ENCODE measurements at regions not wholly inside any gene's neighbourhood (a gene's known extent, or its start where the extent isn't known, plus 50 kb on each side); places are given as distances from the start of the nearest gene placed in this dataset.

GRCh38 chrX:121307449-121307848, 260.0 kb downstream of the GLUD2 start:
- Histone ChIP-seq H3K27ac (no peak overlapping the region), H3K36me3 (no peaks in the 10 kb centered on the region), H3K4me3 (no peak overlapping the region), H3K4me1 (no peaks in the 10 kb centered on the region), H3K9me3 (no peaks in the 10 kb centered on the region), H3K27me3 (replicated peaks in 1 of 7) (no peaks in the 10 kb centered on the region)
- intact Hi-C loops (cut with DNase I; ENCODE audit: low total_unique reads) = no loop called here
- DNase-seq = no peak
- TF ChIP-seq POLR2AphosphoS5 (IDR thresholded peaks at IDR 0.05) = no peak
- no peak for TF ChIP-seq CTCF (IDR thresholded peaks at IDR 0.05 in 8 of 11, conservative IDR thresholded peaks at IDR 0.05 in 3 of 11)
- TF ChIP-seq POLR2A (IDR thresholded peaks at IDR 0.05) = no peak
- WGBS, 5 donors = 58 to 85% (median 74%) methylated on average over 3 of the region's 3 CpGs

GRCh38 chrX:121308276-121308805, 260.9 kb downstream of the GLUD2 start:
- TF ChIP-seq POLR2AphosphoS5 (IDR thresholded peaks at IDR 0.05) (no peak), CTCF (IDR thresholded peaks at IDR 0.05 in 8 of 11, conservative IDR thresholded peaks at IDR 0.05 in 3 of 11) (peak in 1 of 11 experiments; percentile 15)
- Histone ChIP-seq H3K4me3 (no peak overlapping the region), H3K27me3 (replicated peaks in 1 of 7) (no peaks in the 10 kb centered on the region), H3K27ac (no peak overlapping the region), H3K9me3 (no peaks in the 10 kb centered on the region), H3K4me1 (no peaks in the 10 kb centered on the region), H3K36me3 (no peaks in the 10 kb centered on the region)
- WGBS, 5 donors = 14 to 23% (median 18%) methylated on average over 2 to 3 of the region's 3 CpGs
- intact Hi-C loops (cut with DNase I; ENCODE audit: low total_unique reads) = no loop called here
- DNase-seq = no peak

DNA sequence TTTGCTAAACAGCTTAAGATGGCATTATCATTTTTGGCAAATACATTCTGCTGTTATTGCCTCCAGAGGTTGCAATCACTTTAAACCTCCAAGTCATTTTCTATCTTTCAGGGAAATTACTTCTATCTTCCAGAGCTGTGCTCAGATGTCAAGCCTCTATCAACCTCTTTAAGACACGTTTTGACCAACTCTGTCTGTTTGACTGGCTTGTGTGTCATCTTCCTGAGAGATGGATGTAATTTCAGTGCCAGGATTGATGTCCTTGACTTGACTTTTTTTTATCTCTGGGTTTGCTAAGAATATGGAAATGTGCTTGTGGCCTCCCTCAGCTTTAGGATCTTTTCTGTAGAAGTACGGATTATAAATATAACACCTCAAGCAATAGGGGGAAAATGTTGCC, 263.4 kb downstream of the GLUD2 start:
- intact Hi-C loops (cut with DNase I; ENCODE audit: low total_unique reads) = no loop called here
- Histone ChIP-seq H3K27me3 (replicated peaks in 1 of 7) (no peaks in the 10 kb centered on the region), H3K36me3 (no peaks in the 10 kb centered on the region), H3K27ac (no peak overlapping the region), H3K4me1 (no peaks in the 10 kb centered on the region), H3K4me3 (no peak overlapping the region), H3K9me3 (no peaks in the 10 kb centered on the region)
- no peak for TF ChIP-seq POLR2A (IDR thresholded peaks at IDR 0.05)
- TF ChIP-seq POLR2AphosphoS5 (IDR thresholded peaks at IDR 0.05) = no peak
- no peak for TF ChIP-seq CTCF (IDR thresholded peaks at IDR 0.05 in 8 of 11, conservative IDR thresholded peaks at IDR 0.05 in 3 of 11)
- WGBS, 5 donors = 38 to 71% (median 61%) methylated on average over 2 of the region's 2 CpGs
- no peak for DNase-seq

GRCh38 chrX:121320441-121320840, 273.0 kb downstream of the GLUD2 start:
- Histone ChIP-seq H3K4me3 (no peak overlapping the region), H3K4me1 (no peaks in the 10 kb centered on the region), H3K27me3 (replicated peaks in 1 of 7) (no peaks in the 10 kb centered on the region), H3K9me3 (no peaks in the 10 kb centered on the region), H3K27ac (no peak overlapping the region), H3K36me3 (no peaks in the 10 kb centered on the region)
- TF ChIP-seq POLR2A (IDR thresholded peaks at IDR 0.05) (no peak), POLR2AphosphoS5 (IDR thresholded peaks at IDR 0.05) (no peak), CTCF (IDR thresholded peaks at IDR 0.05 in 8 of 11, conservative IDR thresholded peaks at IDR 0.05 in 3 of 11) (no peak)
- DNase-seq = no peak
- 60 to 88% (median 79%) methylated on average over 1 of the region's 1 CpG for WGBS, 5 donors
- intact Hi-C loops (cut with DNase I; ENCODE audit: low total_unique reads) = no loop called here

Measured in spleen (tissue), 11 donors.